ENCODE measurements at regions not wholly inside any gene's neighbourhood (a gene's known extent, or its start where the extent isn't known, plus 50 kb on each side); places are given as distances from the start of the nearest gene placed in this dataset.

DNA sequence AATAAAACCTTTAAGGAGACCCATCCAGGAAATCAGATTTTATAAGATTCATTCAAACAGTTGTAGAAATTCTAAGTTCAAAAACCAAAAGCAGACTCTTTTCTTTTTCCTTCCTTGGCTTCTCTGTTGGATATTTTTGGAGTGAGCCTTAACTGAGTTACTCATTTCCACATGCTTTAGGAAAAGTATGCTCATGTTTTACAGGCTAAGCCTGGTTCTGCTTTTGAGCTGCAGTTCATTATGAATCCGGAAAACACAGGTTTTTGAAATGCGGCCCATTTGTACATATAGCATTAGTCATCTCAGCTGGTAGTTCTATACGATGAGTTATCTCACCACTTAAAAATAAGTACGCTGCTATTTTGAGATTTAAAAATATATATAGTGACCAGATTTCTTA is 156.6 kb upstream of the DMRT1 start:
- TF ChIP-seq YY1 (IDR thresholded peaks at IDR 0.05; ENCODE audit: insufficient read depth, insufficient read length) (no peak), ZNF274 (IDR thresholded peaks at IDR 0.05; ENCODE audit: low read depth, low read length) (no peak)

All from NT2/D1 (cell line).